Retina (tissue), 1 donor: ENCODE measurements at regions not wholly inside any gene's neighbourhood (a gene's known extent, or its start where the extent isn't known, plus 50 kb on each side); places are given as distances from the start of the nearest gene placed in this dataset.

Source experiments
- DNase-seq: peaks from one replicate; pipeline ENCODE4 v3.0.0-alpha.2; 2016

GRCh38 chr15:39161096-39161495, 419.8 kb upstream of the THBS1 start:
- DNase-seq: no peak

GRCh38 chr15:39165020-39165706, 415.7 kb upstream of the THBS1 start:
- DNase-seq: no peak

DNA sequence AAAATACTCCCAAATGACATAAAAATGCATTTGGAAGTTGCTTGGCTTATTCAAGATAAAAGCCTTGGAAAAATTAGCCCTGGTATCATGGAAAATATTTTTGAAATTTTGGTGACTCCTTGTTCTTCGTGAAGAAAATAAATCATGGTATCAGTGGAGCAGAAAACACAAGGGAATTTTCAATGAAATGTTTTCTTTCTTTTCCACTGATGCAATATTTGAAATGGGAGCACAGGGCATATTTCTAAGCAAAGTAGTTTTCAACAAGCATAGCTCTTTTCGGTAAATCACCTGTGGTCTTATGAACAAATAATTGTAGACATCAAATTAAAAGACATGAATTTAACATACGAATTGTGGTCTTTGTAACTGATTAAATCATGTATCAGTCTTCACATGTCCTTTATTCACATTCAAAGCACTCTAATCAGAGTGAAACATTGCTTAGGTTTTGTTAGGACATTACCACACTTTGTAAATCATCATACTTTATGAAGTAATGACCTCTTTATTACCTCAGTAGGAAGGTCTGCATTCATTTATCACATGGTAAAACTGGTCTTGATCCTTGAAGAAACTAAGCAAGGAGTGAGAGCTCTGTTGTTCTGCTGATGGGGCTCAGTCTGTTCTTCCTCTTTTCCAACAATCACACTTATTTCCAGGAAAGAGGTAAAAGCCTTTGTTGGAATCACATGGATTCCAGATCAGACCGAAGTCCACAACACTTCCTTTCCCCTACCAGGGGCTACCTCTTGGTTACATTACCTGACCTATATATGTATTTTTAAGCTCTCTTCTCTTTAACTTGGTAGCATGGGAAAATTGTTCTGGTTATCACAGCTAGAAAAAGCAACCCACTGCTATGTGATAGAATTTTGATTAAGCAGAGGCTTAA, 413.5 kb upstream of the THBS1 start:
- DNase-seq: no peak

DNA sequence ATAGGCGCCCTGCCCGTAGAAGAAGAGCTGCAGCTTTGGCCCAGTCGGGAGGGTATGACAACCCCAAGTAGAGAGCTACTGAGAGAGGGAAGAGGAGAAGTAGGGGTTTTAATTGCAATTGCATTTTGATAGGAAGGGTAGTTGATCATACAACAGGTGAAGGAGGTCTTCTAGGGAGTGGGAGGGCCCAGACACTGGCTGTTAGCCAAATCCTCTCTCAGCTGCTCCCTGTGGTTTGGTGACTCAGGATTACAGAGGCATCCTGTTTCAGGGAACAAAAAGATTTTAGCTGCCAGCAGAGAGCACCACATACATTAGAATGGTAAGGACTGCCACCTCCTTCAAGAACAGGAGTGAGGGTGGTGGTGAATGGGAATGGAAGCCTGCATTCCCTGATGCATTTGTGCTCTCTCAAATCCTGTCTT, 408.9 kb upstream of the THBS1 start:
- peak; percentile 27 for DNase-seq

DNA sequence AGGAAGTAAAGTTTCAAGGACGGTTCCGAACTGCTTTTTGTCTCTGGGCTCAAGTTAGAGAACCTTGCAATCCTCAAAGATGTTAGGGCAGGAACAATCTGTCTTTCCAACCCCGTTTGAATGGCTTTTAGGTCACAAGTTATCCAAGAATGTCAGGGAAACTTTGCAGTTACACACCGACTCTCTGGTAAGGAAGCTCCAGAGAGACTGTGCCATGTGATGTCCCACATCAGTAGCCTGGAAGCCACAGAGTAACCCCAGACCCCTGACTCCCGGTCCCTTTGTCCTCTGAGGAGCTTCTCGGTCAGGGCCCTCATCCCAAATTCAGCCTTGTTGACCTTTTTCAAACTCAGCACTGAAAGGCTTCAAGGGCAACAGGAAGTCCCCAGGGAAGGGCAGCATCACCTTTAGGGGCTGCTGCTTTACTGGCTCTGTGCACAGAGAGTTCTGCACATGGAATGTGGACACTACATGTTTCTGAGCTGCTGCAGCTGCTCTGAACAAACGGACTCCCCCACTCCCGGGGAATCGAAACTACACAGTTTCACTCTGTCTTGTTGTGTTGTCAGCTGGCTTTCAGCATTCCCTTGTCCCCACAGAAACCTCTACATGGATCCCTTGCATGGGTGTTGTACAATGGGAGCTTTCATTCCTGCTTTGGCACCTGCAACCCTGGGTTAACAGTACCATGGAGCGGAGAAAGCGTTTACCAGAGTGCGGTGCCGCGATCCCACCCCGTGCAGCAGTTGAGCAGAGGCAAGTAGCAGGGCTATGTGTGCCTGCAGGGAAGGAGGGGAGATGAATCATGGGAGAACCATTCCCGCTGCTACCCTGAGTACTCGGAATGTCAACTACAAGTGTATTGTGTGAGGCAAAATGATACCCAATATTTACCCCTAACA, 408.2 kb upstream of the THBS1 start:
- peak; percentile 9 for DNase-seq

DNA sequence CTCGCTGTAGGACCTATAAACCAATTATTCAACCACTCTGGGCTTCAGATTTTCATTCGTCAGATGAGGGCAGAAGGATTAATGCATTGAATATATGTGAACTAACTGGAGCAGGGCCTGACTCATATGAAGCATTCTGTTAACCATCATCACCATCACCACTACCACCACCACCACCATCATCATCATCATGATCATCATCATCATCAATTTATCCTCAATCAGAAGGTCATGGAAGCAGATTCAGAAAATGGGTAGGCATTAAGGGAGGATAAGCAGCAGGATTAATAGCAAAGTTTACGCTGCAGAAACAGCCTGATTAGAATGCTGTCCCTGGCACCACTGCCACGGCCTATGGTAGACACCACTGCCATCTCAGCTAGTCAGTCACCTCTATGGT, 407.5 kb upstream of the THBS1 start:
- DNase-seq: no peak

- no peak for DNase-seq
These were observed 406.5 kb upstream of the THBS1 start for GRCh38 chr15:39174332-39174731.

GRCh38 chr15:39176030-39176429, 404.8 kb upstream of the THBS1 start:
- DNase-seq: no peak

- no peak for DNase-seq
These were observed 403.3 kb upstream of the THBS1 start for GRCh38 chr15:39177561-39177960.

DNA sequence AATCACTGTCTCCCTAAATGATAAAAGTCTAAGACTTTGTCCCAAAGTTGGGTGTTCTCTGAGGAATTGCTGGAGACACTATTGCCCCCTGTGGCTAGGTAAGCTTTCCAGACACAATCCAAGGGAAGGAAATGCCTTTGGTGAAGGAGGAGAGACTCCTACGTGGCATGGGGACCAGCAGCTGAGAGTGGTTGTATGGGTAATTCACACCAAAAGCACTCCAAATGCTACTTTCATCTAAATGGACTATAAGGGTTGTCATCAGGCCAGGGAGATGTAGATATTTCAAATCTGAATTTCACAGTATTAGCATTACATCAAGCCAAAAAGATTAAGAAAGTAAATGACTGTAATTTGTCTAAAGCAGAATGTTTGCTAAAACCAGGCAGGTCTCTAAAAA, 400.8 kb upstream of the THBS1 start:
- DNase-seq: no peak

- DNase-seq: no peak
These were observed 400.4 kb upstream of the THBS1 start for GRCh38 chr15:39180483-39180933.

GRCh38 chr15:39181056-39181747, 399.7 kb upstream of the THBS1 start:
- DNase-seq: no peak

- DNase-seq: no peak
These were observed 398.9 kb upstream of the THBS1 start for GRCh38 chr15:39181940-39182339.

- DNase-seq: no peak
These were observed 397.6 kb upstream of the THBS1 start for GRCh38 chr15:39183164-39183881.

GRCh38 chr15:39184701-39185390, 396.0 kb upstream of the THBS1 start:
- no peak for DNase-seq

DNA sequence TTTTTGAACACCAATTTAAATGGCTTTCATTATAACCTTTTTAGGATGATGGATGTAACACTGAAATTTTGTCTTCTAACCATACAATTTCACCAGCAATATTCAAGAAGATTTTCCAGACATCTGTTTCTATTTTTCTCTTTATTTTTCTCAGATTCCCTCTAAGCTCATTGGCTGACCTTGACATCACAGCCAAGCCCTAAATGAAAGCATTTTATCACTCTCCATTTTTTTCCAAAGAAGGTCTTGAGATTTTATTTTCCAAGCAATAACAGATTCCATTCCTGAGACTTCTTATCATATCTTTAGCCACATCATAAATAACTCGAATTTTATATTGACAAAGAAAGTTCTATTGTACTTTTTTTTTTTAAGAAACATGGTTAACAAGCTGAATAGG, 392.6 kb upstream of the THBS1 start:
- DNase-seq: no peak

DNA sequence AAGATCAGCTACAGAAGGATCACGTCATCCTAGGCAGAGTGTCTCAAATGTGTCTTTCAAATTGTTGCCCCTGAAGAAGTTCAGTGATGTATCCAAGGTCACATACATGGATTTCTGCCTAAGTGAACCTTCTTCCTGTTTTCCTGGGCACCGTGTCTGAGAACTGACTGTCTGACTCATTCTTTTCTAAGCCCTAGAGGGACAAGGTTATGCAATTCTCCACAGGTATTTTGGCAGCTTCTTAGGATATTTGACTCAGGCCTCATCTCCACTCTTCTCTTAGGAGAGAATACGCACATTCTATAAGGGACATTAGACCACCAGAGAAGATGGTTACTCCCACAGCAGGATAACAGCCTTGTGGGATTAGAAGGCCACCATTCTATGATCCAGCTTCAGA, 391.9 kb upstream of the THBS1 start:
- no peak for DNase-seq

DNA sequence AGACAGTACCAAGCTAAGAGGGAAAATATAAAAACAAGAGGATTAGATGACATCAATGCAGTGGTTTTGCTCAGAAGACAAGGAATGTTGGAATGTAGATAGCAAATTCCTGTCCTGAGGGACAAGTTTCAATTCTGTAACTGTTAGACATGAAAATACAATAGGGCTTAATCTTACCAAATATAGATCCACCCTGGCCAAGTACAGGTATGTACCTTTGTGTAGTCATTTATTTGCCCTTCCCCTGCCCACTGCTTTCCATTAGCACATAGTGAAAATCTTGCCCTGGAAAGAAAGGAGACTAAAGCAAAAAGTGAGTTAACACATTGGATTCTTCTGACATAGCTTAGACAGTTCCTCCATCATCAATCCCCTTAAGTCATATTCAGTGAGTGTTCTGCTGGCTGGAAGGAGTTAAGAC, 389.0 kb upstream of the THBS1 start:
- no peak for DNase-seq

GRCh38 chr15:39192351-39192750, 388.5 kb upstream of the THBS1 start:
- DNase-seq: no peak

DNA sequence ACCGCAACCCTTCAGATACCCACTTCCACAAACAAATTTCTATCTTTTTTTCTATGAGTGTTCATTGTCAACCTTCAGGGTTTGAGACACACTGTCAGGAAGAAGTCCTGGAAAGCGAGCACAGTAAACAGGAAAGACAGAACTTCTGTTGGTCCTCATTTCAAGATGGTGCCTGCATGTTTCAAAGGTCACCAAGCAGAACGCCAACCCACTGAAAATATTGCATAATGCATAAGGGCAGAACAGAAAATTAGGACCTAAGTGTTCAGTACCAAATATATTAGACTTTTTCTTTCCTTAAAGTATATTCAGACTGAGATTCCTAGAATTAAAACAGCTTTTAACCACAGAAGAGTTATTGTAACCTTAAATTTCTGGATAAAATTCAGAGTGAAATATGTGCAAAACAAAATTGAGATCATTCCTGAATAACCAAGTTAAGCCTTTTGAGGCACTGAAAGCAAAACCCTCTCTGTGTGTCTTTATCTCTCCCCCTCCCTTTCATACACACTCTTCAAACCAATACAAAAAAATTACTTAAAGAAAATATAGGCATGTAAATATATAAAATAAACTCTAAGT, 387.8 kb upstream of the THBS1 start:
- DNase-seq: no peak

- no peak for DNase-seq
These were observed 387.3 kb upstream of the THBS1 start for GRCh38 chr15:39193611-39194010.
